PC-9 (cell line): ENCODE measurements at regions not wholly inside any gene's neighbourhood (a gene's known extent, or its start where the extent isn't known, plus 50 kb on each side); places are given as distances from the start of the nearest gene placed in this dataset.

ENCODE experiments used
- EZH2 ChIP-seq: fragments of 200-600 bp; sonication (generic); IDR thresholded peaks from 2 replicates; pipeline ENCODE4 v1.8.0; 2017; ENCODE audit warnings: antibody characterized with exemption, low read depth
- TF ChIP-seq, protein P1 (sequence below): fragments of 200-600 bp; sonication (generic); conservative IDR thresholded peaks from 2 replicates; pipeline ENCODE4 v1.6.1; 2017; ENCODE audit warnings: mixed run types, antibody characterized with exemption, mild to moderate bottlenecking, moderate library complexity

DNA sequence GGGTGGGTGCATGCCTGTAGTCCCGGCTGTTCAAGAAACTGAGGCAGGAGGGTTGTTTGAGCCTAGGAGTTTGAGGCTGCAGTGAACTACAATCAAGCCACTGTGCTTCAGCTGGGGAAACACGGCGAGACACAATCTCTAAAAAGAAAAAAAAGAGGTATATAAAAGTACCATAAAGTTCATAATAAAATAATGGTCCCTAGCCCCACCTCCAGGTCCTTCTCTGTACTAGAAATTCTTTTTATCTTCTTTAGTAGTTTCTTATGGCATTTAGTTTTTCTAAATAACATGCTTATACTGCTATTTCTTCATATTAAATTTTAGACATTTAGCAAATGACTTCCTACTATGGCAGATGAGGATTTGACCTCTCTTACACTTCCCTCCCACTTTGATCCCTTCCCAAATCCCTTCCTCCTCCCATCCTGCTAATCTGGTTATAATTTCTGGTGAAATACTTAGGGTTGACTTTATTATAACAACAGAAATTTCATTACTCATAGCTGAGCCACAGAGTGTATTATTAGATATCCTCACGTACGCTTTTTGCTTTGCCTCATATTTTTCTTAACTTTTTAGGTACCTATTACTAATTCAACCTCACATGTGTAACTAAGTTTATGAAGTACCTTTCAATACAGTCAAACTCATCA lies 94.7 kb downstream of the SLC41A2 start:
- TF ChIP-seq, protein P1, sequence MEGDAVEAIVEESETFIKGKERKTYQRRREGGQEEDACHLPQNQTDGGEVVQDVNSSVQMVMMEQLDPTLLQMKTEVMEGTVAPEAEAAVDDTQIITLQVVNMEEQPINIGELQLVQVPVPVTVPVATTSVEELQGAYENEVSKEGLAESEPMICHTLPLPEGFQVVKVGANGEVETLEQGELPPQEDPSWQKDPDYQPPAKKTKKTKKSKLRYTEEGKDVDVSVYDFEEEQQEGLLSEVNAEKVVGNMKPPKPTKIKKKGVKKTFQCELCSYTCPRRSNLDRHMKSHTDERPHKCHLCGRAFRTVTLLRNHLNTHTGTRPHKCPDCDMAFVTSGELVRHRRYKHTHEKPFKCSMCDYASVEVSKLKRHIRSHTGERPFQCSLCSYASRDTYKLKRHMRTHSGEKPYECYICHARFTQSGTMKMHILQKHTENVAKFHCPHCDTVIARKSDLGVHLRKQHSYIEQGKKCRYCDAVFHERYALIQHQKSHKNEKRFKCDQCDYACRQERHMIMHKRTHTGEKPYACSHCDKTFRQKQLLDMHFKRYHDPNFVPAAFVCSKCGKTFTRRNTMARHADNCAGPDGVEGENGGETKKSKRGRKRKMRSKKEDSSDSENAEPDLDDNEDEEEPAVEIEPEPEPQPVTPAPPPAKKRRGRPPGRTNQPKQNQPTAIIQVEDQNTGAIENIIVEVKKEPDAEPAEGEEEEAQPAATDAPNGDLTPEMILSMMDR: no peak
- TF ChIP-seq EZH2: no peak
